Retinal pigment epithelial cell (primary cell): ENCODE measurements at regions not wholly inside any gene's neighbourhood (a gene's known extent, or its start where the extent isn't known, plus 50 kb on each side); places are given as distances from the start of the nearest gene placed in this dataset.

ENCODE experiments used
- DNase-seq: peaks from one replicate; pipeline ENCODE4 v3.0.0-alpha.2; 2010; ENCODE audit warnings: low read depth
- H3K4me3 ChIP-seq: 2 replicates; pipeline ENCODE4 v1.5.1; 2011; ENCODE audit warnings: mild to moderate bottlenecking, low read length, control low read depth, moderate library complexity
- TF ChIP-seq, protein P1 (sequence below): conservative IDR thresholded peaks from 2 replicates; pipeline ENCODE4 v1.5.1; 2011; ENCODE audit warnings: low read depth, low read length, control low read depth, inconsistent platforms

DNA sequence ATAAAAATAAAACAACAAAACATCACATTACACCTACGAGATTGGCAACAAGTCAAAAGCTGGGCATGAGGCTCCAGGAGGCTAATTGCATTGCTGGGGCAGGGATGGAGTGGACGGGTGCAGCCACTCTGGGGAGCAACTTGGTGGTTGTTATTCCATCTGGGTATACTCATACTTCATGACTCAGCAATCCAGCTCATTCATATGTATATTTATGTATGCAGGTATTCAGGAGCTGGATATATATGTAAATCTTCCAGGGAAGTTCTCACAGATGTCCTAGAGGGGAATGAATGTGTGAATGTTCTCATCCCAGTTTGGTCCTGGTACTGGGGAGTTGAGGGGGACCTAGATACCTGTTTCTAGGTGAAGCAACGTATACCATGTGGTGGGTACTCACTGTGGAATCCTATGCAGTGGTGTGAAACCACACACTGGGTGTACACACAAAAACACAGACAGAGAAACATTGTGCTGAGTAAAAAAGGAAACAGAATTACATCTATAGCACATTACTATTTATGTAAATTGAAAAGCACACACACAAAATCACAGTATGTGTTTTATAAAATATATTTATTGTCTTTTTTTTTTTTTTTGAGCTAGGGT lies 79.7 kb upstream of the RAB4A start:
- H3K4me3 ChIP-seq, result no peak overlapping the region
- TF ChIP-seq, protein P1, sequence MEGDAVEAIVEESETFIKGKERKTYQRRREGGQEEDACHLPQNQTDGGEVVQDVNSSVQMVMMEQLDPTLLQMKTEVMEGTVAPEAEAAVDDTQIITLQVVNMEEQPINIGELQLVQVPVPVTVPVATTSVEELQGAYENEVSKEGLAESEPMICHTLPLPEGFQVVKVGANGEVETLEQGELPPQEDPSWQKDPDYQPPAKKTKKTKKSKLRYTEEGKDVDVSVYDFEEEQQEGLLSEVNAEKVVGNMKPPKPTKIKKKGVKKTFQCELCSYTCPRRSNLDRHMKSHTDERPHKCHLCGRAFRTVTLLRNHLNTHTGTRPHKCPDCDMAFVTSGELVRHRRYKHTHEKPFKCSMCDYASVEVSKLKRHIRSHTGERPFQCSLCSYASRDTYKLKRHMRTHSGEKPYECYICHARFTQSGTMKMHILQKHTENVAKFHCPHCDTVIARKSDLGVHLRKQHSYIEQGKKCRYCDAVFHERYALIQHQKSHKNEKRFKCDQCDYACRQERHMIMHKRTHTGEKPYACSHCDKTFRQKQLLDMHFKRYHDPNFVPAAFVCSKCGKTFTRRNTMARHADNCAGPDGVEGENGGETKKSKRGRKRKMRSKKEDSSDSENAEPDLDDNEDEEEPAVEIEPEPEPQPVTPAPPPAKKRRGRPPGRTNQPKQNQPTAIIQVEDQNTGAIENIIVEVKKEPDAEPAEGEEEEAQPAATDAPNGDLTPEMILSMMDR, result no peak
- DNase-seq, result no peak

DNA sequence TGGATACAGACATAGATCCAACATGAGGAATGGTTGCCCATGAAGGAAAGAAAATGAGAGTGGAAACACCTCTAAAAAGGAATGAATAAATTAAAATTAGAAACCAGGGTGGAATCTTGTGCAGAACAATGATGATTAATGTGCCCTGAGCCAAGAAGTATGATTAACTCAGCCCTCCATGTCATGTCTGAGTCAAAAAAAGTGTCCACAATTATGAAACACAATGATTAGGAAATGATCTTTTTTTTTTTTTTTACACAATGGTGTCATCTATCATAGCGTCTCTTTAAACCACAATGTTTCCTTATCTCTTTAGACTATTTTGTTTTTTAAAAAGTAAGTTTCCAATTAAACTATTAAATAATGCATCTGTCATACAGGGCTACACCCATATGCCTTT lies 78.9 kb upstream of the RAB4A start:
- DNase-seq, result no peak
- H3K4me3 ChIP-seq, result no peak overlapping the region

DNA sequence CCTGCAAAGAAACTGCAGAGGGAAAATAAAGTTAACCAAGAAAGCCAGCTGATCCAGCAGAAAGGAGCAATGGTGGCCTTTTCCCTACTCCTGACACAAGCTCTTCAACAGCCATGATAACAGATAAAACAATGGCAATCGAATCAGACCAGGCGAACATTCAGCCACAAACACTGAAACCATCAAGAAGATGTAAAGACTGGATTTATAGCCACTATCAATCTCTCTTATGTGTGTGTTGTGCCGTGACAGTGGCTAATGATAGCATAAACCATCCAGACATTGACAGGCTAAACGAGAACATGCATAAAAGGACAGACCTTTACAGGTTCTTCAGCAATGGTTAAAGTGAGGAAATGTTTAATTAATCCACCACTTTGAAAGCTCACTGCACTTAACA lies 78.1 kb upstream of the RAB4A start:
- no peak overlapping the region for H3K4me3 ChIP-seq
- TF ChIP-seq, protein P1, result no peak
- no peak for DNase-seq

More for the DNA sequence above, 78.9 kb upstream of the RAB4A start:
- TF ChIP-seq, protein P1, result no peak

DNA sequence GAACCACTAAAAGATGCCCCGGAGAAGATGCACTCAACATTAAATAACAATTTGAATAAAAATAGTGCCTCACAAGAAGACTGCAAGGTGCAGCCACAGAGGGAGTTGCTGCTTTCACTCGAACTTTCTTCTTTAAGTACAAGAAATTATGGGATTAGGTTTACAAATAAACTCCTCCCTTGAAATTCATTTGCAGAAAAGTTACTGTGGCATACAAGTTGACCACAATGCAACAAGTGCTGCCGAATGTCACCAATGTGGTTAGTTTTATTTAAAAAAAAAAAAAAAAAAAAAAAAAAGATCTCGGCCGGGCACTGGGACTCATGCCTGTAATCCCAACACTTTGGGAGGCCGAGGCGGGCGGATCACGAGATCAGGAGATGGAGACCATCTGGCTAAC lies 76.8 kb upstream of the RAB4A start:
- TF ChIP-seq, protein P1, result no peak
- no peak for DNase-seq
- H3K4me3 ChIP-seq, result no peak overlapping the region

DNA sequence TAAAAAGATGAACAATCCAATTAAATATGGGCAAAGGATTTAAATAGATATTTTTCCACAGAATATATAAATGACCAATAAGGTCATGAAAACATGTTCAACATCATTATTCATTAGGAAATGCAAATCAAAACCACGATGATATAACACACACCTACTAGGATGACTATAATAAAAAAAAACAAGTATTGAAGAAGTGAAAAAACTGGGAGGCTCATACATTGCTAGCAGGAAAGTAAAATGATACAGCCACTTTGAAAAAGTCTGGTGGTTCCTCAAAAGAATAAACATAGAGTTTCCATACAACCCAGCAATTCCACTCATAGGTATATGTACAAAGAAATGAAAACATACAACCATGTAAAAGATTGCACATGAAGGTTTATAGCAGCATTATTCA lies 75.7 kb upstream of the RAB4A start:
- no peak overlapping the region for H3K4me3 ChIP-seq
- DNase-seq, result no peak
- TF ChIP-seq, protein P1, result no peak

DNA sequence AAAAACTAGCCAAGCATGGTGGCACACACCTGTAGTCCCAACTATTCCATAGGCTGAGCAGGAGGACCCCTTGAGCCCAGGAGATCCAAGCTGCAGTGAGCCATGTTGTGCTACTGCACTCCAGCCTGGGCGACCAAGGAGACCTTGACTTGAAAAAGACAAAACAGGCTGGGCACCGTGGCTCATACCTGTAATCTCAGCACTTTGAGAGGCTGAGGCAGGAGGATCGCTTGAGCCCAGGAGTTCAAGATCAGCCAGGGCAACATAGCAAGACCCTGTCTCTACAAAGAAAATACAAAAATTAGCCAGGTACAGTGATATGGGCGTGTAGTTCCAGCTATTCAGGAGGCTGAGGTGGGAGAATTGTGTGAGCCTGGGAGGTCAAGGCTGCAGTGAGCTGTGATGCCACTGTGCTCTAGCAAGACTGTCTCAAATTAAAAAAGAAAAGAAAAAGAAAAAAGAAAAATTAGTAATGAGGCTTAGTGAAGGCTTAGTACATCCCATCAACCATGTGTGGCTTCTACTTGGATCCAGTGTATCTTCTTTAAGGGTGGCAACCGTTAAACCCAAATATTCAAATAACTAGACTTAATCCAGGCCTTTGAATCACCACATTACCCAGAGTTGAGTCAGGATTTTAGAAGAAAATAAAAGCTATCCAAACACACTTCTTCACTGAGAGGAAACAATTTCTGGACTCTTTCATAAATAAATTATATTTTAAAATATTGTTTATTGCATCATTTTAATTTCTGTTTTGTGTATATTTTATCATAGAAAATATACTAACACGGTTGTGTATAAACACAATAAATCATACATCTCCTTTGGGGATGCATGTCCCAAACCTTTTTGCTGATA lies 74.3 kb upstream of the RAB4A start:
- DNase-seq, result no peak
- TF ChIP-seq, protein P1, result no peak
- no peak overlapping the region for H3K4me3 ChIP-seq

DNA sequence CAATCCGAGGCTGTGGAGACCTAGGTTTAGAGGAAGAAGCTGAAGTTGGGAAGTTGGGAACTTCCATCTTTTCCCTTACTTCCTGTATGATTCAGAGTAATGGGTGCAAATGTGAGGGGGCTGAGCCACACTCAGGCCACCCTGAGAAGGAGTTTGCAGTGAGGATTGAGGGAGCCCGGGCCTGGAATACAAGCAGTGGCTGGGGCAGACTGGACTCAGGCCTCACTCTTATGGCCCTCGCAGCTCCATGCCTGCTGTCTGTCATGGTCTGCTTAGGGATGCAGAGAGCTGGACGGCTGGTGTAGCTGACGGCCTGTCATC lies 73.7 kb upstream of the RAB4A start:
- TF ChIP-seq, protein P1, result no peak
- no peak for DNase-seq
- no peak overlapping the region for H3K4me3 ChIP-seq
